ENCODE measurements at regions not wholly inside any gene's neighbourhood (a gene's known extent, or its start where the extent isn't known, plus 50 kb on each side); places are given as distances from the start of the nearest gene placed in this dataset.

- no peak overlapping the region for H3K27ac ChIP-seq
- no peak for TF ChIP-seq CTCF (IDR thresholded peaks at IDR 0.05)
- H3K27me3 ChIP-seq (ENCODE audit: low read depth) = no peaks in the 10 kb centered on the region
- intact Hi-C loops (cut with DNase I) = no loop called here
- no peak overlapping the region for H3K4me3 ChIP-seq
- no peak for ATAC-seq
- H3K36me3 ChIP-seq = no peaks in the 10 kb centered on the region
- no peaks in the 10 kb centered on the region for H3K4me1 ChIP-seq
- no peaks in the 10 kb centered on the region for H3K9me3 ChIP-seq
- no peak for DNase-seq
Measured at GRCh38 chr5:98243972-98244371, 529.5 kb upstream of the RGMB start.

GRCh38 chr5:98248949-98249348, 524.5 kb upstream of the RGMB start:
- H3K27ac ChIP-seq = no peak overlapping the region
- DNase-seq = no peak
- H3K9me3 ChIP-seq = no peaks in the 10 kb centered on the region
- H3K4me1 ChIP-seq = no peaks in the 10 kb centered on the region
- H3K4me3 ChIP-seq = no peak overlapping the region
- no peaks in the 10 kb centered on the region for H3K27me3 ChIP-seq (ENCODE audit: low read depth)
- no peak for TF ChIP-seq CTCF (IDR thresholded peaks at IDR 0.05)
- H3K36me3 ChIP-seq = no peaks in the 10 kb centered on the region
- intact Hi-C loops (cut with DNase I) = no loop called here
- no peak for ATAC-seq

GRCh38 chr5:98258939-98259338, 514.5 kb upstream of the RGMB start:
- Histone ChIP-seq H3K27me3 (ENCODE audit: low read depth) (no peaks in the 10 kb centered on the region), H3K36me3 (no peaks in the 10 kb centered on the region), H3K4me3 (no peak overlapping the region), H3K9me3 (no peaks in the 10 kb centered on the region), H3K27ac (no peak overlapping the region), H3K4me1 (no peaks in the 10 kb centered on the region)
- intact Hi-C loops (cut with DNase I) = no loop called here
- TF ChIP-seq CTCF (IDR thresholded peaks at IDR 0.05) = no peak
- DNase-seq = peak; percentile 61
- peak; percentile 95 to 96 for ATAC-seq

GRCh38 chr5:98259595-98259994, 513.9 kb upstream of the RGMB start:
- ATAC-seq (peak; percentile 39 to 62), DNase-seq (no peak)
- Histone ChIP-seq H3K4me3 (no peak overlapping the region), H3K9me3 (no peaks in the 10 kb centered on the region), H3K27me3 (ENCODE audit: low read depth) (no peaks in the 10 kb centered on the region), H3K27ac (no peak overlapping the region), H3K4me1 (no peaks in the 10 kb centered on the region), H3K36me3 (no peaks in the 10 kb centered on the region)
- intact Hi-C loops (cut with DNase I) = no loop called here
- TF ChIP-seq CTCF (IDR thresholded peaks at IDR 0.05) = no peak

- Histone ChIP-seq H3K27ac (no peak overlapping the region), H3K9me3 (no peaks in the 10 kb centered on the region), H3K36me3 (no peaks in the 10 kb centered on the region), H3K4me1 (no peaks in the 10 kb centered on the region), H3K4me3 (no peak overlapping the region), H3K27me3 (ENCODE audit: low read depth) (no peaks in the 10 kb centered on the region)
- DNase-seq = no peak
- no peak for TF ChIP-seq CTCF (IDR thresholded peaks at IDR 0.05)
- intact Hi-C loops (cut with DNase I) = no loop called here
- ATAC-seq = no peak
Measured at GRCh38 chr5:98263084-98263483, 510.4 kb upstream of the RGMB start.

All from lower lobe of right lung (tissue), 2 donors.